ENCODE measurements at regions not wholly inside any gene's neighbourhood (a gene's known extent, or its start where the extent isn't known, plus 50 kb on each side); places are given as distances from the start of the nearest gene placed in this dataset.

DNA sequence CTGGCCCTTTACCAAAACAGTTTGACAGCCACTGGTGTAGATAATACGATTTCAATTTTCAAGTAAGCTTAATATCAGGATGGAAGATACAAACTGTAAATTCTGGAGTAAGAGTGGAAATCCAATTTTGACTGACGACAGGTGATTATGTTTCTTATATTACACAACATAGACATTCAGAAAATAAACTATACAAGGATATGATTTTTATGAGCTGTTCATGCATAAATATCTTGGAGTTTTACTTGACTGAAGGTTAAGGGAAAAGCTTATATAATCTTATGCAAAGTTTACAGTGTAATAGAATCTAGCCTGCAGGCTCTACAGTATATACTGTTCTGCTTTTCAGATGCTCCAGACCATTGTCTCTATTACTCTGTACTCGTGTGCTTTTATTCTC is 1672.3 kb downstream of the ARAP2 start:
- no peak overlapping the region for H3K4me3 ChIP-seq (ENCODE audit: low read depth, low read length)
- no peak for DNase-seq (ENCODE audit: low read depth)
- TF ChIP-seq CTCF (IDR thresholded peaks at IDR 0.05; ENCODE audit: insufficient read depth, low read depth, low read length) = no peak

GRCh38 chr4:34615315-34615714 is 1629.0 kb downstream of the ARAP2 start:
- no peak overlapping the region for H3K4me3 ChIP-seq (ENCODE audit: low read depth, low read length)
- DNase-seq (ENCODE audit: low read depth) = no peak
- no peak for TF ChIP-seq CTCF (IDR thresholded peaks at IDR 0.05; ENCODE audit: insufficient read depth, low read depth, low read length)

DNA sequence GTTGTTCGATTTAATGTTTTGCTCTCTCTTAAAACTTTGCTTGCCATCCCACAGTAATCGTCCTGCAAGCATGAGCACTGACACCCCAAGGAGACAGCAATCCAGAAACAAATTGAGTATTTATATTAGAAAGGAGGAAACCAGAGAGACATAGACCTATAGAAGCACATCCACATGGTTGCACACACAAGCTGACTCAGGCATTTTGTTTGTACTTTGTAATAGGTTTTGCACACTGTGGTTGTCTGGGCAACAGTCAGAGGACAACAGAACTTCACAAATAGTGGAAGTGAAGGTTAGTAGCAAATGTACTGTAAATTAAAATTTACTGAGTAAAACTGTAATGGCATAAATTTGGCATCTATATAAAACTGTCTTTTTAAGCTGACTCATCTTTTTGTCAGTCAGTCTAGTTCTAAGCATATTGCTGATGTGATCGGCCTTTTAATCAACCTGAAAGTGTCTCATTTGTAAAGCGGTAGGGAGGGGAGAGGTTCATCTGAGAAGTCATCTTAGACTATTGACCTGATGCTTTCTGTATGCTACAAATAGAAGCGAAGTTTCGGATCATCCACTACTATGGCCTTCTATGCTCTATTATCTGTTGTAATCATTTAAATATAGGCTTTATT is 1624.7 kb downstream of the ARAP2 start:
- DNase-seq (ENCODE audit: low read depth) = no peak
- no peak overlapping the region for H3K4me3 ChIP-seq (ENCODE audit: low read depth, low read length)
- TF ChIP-seq CTCF (IDR thresholded peaks at IDR 0.05; ENCODE audit: insufficient read depth, low read depth, low read length) = no peak

GRCh38 chr4:34628471-34628870 is 1615.8 kb downstream of the ARAP2 start:
- no peak for DNase-seq (ENCODE audit: low read depth)
- no peak overlapping the region for H3K4me3 ChIP-seq (ENCODE audit: low read depth, low read length)
- no peak for TF ChIP-seq CTCF (IDR thresholded peaks at IDR 0.05; ENCODE audit: insufficient read depth, low read depth, low read length)

- no peak overlapping the region for H3K4me3 ChIP-seq (ENCODE audit: low read depth, low read length)
- no peak for DNase-seq (ENCODE audit: low read depth)
- TF ChIP-seq CTCF (IDR thresholded peaks at IDR 0.05; ENCODE audit: insufficient read depth, low read depth, low read length) = no peak
These were observed 1614.9 kb downstream of the ARAP2 start for GRCh38 chr4:34629451-34629850.

- H3K4me3 ChIP-seq (ENCODE audit: low read depth, low read length) = no peak overlapping the region
- TF ChIP-seq CTCF (IDR thresholded peaks at IDR 0.05; ENCODE audit: insufficient read depth, low read depth, low read length) = no peak
- no peak for DNase-seq (ENCODE audit: low read depth)
These were observed 1611.1 kb downstream of the ARAP2 start for GRCh38 chr4:34633241-34633640.

DNA sequence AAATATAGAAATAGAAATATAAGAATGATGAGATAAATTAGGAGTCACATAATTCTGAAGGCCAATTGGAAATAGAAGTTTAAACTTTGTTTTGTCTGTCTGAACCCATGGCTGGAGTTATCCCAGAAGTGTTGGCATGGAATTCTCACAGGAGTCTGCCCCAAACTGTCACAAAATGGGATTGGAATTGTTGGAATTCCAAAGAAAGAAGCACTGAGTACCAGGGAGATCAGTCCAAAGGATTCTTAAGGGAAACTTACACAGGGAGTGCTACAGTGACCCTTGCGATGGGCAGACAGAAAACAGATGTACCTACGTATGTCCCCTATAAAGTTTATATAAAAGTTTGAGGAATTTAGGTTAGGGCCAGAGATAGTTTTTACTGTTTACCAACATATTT is 1607.7 kb downstream of the ARAP2 start:
- H3K4me3 ChIP-seq (ENCODE audit: low read depth, low read length) = no peak overlapping the region
- no peak for TF ChIP-seq CTCF (IDR thresholded peaks at IDR 0.05; ENCODE audit: insufficient read depth, low read depth, low read length)
- DNase-seq (ENCODE audit: low read depth) = no peak
